NT2/D1 (cell line): ENCODE measurements at regions not wholly inside any gene's neighbourhood (a gene's known extent, or its start where the extent isn't known, plus 50 kb on each side); places are given as distances from the start of the nearest gene placed in this dataset.

Experiments used
- DNase-seq: peaks from one replicate; pipeline ENCODE4 v3.0.0-alpha.2; 2011; ENCODE audit warnings: low read depth, low spot score
- H3K27me3 ChIP-seq: 2 replicates; pipeline ENCODE4 v1.6.0; 2011; ENCODE audit warnings: mild to moderate bottlenecking; ENCODE audit not compliant: insufficient read length, insufficient read depth
- H3K36me3 ChIP-seq: 2 replicates; pipeline ENCODE4 v1.6.1; 2011; ENCODE audit warnings: mild to moderate bottlenecking, low read length, mixed read lengths; ENCODE audit not compliant: insufficient read depth, insufficient read length
- H3K4me1 ChIP-seq: 2 replicates; pipeline ENCODE4 v1.5.1; 2011; ENCODE audit not compliant: insufficient read depth, insufficient read length
- H3K4me3 ChIP-seq: 2 replicates; pipeline ENCODE4 v1.5.1; 2011; ENCODE audit warnings: low read depth; ENCODE audit not compliant: insufficient read length
- H3K9ac ChIP-seq: 2 replicates; pipeline ENCODE4 v1.6.0; 2011; ENCODE audit warnings: low read depth; ENCODE audit not compliant: insufficient read length
- H3K9me3 ChIP-seq: 2 replicates; pipeline ENCODE4 v1.5.1; 2011; ENCODE audit warnings: mild to moderate bottlenecking, low read length; ENCODE audit not compliant: insufficient read depth
- SUZ12 ChIP-seq: IDR thresholded peaks from 2 replicates; pipeline ENCODE4 v1.6.1; 2011; ENCODE audit not compliant: insufficient read length, insufficient read depth; ENCODE audit errors: extremely low read depth
- YY1 ChIP-seq: IDR thresholded peaks from 2 replicates; pipeline ENCODE4 v1.6.1; 2011; ENCODE audit not compliant: insufficient read length, insufficient read depth
- ZNF274 ChIP-seq: IDR thresholded peaks from 2 replicates; pipeline ENCODE4 v1.6.1; 2011; ENCODE audit warnings: mild to moderate bottlenecking, low read depth, low read length

DNA sequence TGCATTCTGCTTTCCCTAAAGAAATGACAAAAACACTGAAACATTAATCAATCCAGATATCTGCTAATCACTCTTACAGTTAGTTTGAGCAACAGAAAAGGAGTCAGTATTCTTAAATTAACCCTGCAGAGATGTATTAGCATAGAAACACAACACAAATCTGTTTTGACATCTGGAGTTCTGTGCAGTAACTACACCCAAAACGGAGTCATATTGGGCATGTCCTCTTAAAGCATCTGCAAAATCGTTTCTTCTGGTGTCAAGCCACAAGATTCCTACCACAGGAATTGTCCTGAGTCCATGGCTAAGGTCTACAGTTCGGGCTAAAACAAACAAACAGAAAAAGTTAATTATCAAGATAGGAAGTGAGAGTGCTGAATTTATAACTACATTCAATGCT lies 332.1 kb upstream of the PKN2 start:
- Histone ChIP-seq H3K9me3 (no peaks in the 10 kb centered on the region), H3K27me3 (no peaks in the 10 kb centered on the region), H3K4me1 (no peaks in the 10 kb centered on the region), H3K36me3 (no peaks in the 10 kb centered on the region), H3K9ac (no peak overlapping the region), H3K4me3 (no peak overlapping the region)
- no peak for DNase-seq
- no peak for TF ChIP-seq ZNF274
- no peak for TF ChIP-seq YY1
- TF ChIP-seq SUZ12, result no peak

DNA sequence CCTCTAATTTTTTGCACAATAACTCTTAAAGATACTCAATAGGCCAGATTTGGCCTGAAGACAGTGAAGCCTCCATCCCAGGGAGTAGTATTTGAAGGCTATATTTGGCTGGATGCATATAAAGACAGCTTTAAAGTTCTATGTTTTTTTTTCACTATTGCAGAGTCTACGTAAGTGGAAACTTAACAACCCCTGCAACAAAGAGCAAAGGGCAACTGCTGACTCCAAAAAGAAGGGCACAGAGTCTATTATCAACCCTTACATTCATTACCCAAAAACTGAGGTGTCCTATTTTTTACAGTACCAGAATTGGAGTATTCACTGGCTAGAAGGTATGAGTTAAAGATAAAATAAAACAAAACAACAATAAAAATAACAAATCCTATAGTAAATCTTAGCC lies 329.8 kb upstream of the PKN2 start:
- H3K4me3 ChIP-seq, result no peak overlapping the region
- H3K36me3 ChIP-seq, result no peaks in the 10 kb centered on the region
- no peak for DNase-seq
- H3K9me3 ChIP-seq, result no peaks in the 10 kb centered on the region
- H3K4me1 ChIP-seq, result no peaks in the 10 kb centered on the region
- H3K27me3 ChIP-seq, result no peaks in the 10 kb centered on the region
- H3K9ac ChIP-seq, result no peak overlapping the region
- TF ChIP-seq ZNF274 (no peak), YY1 (no peak), SUZ12 (no peak)

DNA sequence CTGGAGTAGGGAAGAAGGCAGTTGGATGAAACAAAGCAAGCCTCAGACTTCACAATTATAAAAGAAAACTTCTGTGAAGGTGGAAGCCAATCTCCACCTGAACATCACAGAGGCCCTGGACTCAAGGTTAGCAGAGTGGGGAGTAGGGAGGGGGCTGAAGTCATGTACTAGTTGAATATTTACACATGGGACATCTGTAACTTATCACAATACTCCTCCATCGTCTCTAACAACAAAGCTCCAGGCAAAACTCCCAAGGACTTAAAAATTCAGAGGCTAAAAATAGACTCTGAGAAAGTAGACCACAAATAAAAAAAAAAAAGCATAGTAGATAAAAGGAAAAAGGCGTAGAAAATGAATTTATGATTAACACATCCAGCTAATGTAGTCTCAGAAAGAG lies 326.3 kb upstream of the PKN2 start:
- no peak overlapping the region for H3K9ac ChIP-seq
- no peaks in the 10 kb centered on the region for H3K9me3 ChIP-seq
- DNase-seq, result no peak
- no peaks in the 10 kb centered on the region for H3K36me3 ChIP-seq
- H3K4me3 ChIP-seq, result no peak overlapping the region
- H3K4me1 ChIP-seq, result no peaks in the 10 kb centered on the region
- TF ChIP-seq SUZ12 (no peak), ZNF274 (no peak), YY1 (no peak)
- no peaks in the 10 kb centered on the region for H3K27me3 ChIP-seq

DNA sequence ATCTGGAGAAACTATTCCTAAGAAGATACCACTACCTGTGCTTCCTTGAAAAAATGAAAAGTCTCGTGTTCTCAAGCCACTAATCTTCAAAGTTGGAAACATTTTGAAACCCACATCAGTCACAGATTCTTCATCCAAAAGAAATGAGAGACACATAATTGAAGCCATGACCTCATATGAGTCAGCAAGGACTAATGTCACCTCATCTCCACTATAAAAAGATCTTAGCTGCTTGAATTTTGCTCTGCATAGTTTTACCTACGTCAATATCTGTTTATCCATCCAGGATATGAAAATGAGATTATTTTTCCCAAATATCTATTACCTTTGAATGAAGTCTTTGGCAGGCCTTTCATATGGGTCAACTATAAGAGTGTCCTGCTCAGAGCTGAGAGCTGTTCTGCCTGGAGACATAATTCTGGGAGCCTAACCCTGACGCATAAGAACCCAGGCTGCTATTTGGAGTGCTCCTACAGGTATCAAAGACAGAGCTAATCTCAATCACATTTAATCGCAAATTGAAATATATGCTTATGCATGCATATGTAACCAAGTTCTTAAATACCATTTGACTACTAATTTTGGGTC lies 312.5 kb upstream of the PKN2 start:
- Histone ChIP-seq H3K27me3 (no peaks in the 10 kb centered on the region), H3K4me3 (no peak overlapping the region), H3K36me3 (no peaks in the 10 kb centered on the region), H3K9me3 (no peaks in the 10 kb centered on the region), H3K9ac (no peak overlapping the region), H3K4me1 (no peaks in the 10 kb centered on the region)
- TF ChIP-seq YY1 (no peak), ZNF274 (no peak), SUZ12 (no peak)
- no peak for DNase-seq

DNA sequence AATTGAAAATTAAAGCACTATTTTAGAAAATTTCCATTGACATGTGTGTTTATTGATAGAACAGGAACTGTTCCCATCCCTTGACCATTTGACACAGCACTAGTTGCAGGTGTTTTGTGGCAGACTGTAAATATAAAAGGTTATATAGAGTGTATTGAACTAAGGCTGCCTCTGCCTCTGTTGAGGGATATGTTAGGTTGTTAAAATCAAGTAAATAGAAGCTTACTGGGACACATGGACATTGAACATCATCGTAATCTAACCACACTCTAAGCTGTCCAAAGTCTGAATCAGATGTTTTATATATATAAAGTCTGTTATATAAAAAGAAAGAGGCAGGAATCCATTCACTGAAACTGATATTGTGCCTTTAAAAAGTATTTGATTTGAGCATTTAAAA lies 308.1 kb upstream of the PKN2 start:
- DNase-seq, result no peak
- Histone ChIP-seq H3K4me1 (no peaks in the 10 kb centered on the region), H3K4me3 (no peak overlapping the region), H3K9ac (no peak overlapping the region), H3K9me3 (no peaks in the 10 kb centered on the region), H3K27me3 (no peaks in the 10 kb centered on the region), H3K36me3 (no peaks in the 10 kb centered on the region)
- no peak for TF ChIP-seq ZNF274
- TF ChIP-seq YY1, result no peak
- no peak for TF ChIP-seq SUZ12

DNA sequence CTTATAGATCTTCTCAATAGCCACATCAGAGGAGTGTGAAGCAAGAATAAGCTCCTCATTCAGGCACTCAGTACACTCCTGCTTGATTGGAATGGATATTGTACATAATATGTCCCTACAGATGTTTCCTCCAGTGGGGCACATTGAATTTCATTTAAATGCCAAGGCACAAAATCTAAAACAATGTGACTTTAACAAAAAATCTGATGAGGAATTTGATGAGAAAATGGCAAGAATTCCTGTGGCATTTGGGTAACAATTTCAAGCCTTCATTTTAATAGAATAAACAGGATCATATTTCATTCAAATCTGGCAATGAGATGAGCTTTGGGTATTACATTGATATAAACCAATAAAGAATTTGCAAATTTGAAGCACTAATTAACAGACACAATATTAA lies 307.7 kb upstream of the PKN2 start:
- no peak for TF ChIP-seq ZNF274
- no peak for TF ChIP-seq YY1
- no peak for TF ChIP-seq SUZ12
- Histone ChIP-seq H3K9me3 (no peaks in the 10 kb centered on the region), H3K36me3 (no peaks in the 10 kb centered on the region), H3K9ac (no peak overlapping the region), H3K27me3 (no peaks in the 10 kb centered on the region), H3K4me3 (no peak overlapping the region), H3K4me1 (no peaks in the 10 kb centered on the region)
- no peak for DNase-seq

DNA sequence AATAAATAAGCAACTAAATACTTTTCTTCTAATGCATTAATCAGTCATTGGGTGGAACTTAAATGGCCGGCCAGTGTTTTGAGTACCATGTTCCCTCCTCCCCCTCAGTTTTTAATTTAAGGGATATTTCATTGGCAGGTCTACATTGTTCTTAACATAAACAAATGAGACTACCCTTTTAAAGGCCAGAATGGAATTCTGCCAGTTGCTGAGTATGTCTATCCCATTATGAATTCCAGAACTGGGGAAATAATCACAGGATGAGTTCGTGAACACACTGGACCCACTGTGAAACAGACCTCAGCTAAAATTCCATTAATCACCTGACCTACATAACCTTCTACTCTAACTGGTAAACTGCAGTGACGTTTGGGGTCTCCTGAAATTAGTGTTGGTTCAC lies 305.5 kb upstream of the PKN2 start:
- Histone ChIP-seq H3K9ac (no peak overlapping the region), H3K4me3 (no peak overlapping the region), H3K36me3 (no peaks in the 10 kb centered on the region), H3K27me3 (no peaks in the 10 kb centered on the region), H3K4me1 (no peaks in the 10 kb centered on the region), H3K9me3 (no peaks in the 10 kb centered on the region)
- DNase-seq, result no peak
- no peak for TF ChIP-seq SUZ12
- TF ChIP-seq YY1, result no peak
- no peak for TF ChIP-seq ZNF274

DNA sequence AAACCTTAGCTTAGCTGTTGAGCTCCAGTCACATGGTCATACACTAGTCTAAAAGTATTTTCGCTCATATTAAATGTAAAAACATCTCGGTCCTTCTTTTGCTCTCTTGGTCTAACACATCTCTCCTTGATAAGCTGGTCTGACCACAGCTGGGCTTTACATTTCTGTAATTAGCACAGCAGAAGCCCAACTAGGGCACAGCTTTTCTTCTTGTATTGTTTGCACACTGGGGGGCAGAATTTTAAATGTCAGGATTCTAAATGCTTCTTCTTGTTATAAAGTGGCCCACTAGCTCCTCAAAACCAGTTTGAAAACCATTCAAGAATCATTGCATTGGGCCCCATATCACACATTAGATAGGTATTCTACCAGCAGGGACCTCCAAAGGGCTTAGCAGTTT lies 289.1 kb upstream of the PKN2 start:
- TF ChIP-seq ZNF274, result no peak
- TF ChIP-seq SUZ12, result no peak
- TF ChIP-seq YY1, result no peak
- Histone ChIP-seq H3K9me3 (no peaks in the 10 kb centered on the region), H3K36me3 (no peaks in the 10 kb centered on the region), H3K4me1 (no peaks in the 10 kb centered on the region), H3K27me3 (no peaks in the 10 kb centered on the region), H3K4me3 (no peak overlapping the region), H3K9ac (no peak overlapping the region)
- DNase-seq, result no peak
